Smooth muscle cell (in vitro differentiated cells): ENCODE measurements at regions not wholly inside any gene's neighbourhood (a gene's known extent, or its start where the extent isn't known, plus 50 kb on each side); places are given as distances from the start of the nearest gene placed in this dataset.

Experiments used
- DNase-seq: peaks from one replicate; lab custom pipeline; 2025; ENCODE audit not compliant: unreplicated experiment; lab: John Stamatoyannopoulos, UW
- H2AFZ ChIP-seq: fragments of 200-600 bp; sonication (generic); 2 replicates; pipeline ENCODE4 v1.6.0; 2016; ENCODE audit warnings: antibody characterized with exemption, low read depth, mild to moderate bottlenecking
- H3F3A ChIP-seq: fragments of 200-600 bp; sonication (generic); 2 replicates; pipeline ENCODE4 v1.6.0; 2017; ENCODE audit warnings: antibody characterized with exemption, low read depth
- H3K27ac ChIP-seq: fragments of 200-600 bp; sonication (generic); 2 replicates; pipeline ENCODE4 v1.5.1; 2016; ENCODE audit warnings: low read depth, mild to moderate bottlenecking
- H3K27me3 ChIP-seq: fragments of 200-600 bp; sonication (generic); 2 replicates; pipeline ENCODE4 v1.6.1; 2016; ENCODE audit warnings: low read depth, mild to moderate bottlenecking
- H3K36me3 ChIP-seq: fragments of 200-600 bp; sonication (generic); 2 replicates; pipeline ENCODE4 v1.5.1; 2016; ENCODE audit warnings: low read depth
- H3K4me1 ChIP-seq: fragments of 200-600 bp; sonication (generic); 2 replicates; pipeline ENCODE4 v1.5.1; 2016; ENCODE audit warnings: low read depth
- H3K4me2 ChIP-seq: fragments of 200-600 bp; sonication (generic); 2 replicates; pipeline ENCODE4 v1.6.0; 2016; ENCODE audit warnings: mild to moderate bottlenecking
- H3K4me3 ChIP-seq: fragments of 200-600 bp; sonication (generic); 2 replicates; pipeline ENCODE4 v1.5.1; 2016; ENCODE audit warnings: mild to moderate bottlenecking
- H3K79me2 ChIP-seq: fragments of 200-600 bp; sonication (generic); 2 replicates; pipeline ENCODE4 v1.6.0; 2016; ENCODE audit warnings: low read depth, mild to moderate bottlenecking
- H3K9ac ChIP-seq: fragments of 200-600 bp; sonication (generic); 2 replicates; pipeline ENCODE4 v1.6.0; 2016; ENCODE audit warnings: low read depth
- H3K9me3 ChIP-seq: fragments of 200-600 bp; sonication (generic); replicated peaks from 2 replicates; pipeline ENCODE4 v1.5.1; 2016; ENCODE audit warnings: low read depth
- H4K20me1 ChIP-seq: fragments of 200-600 bp; sonication (generic); 2 replicates; pipeline ENCODE4 v1.6.0; 2016; ENCODE audit warnings: low read depth
- WGBS: methylation state at CpG from one replicate; pipeline ENCODE4 v1.1.7; 2016; ENCODE audit warnings: low lambda C conversion rate; 5-methylcytosine and 5-hydroxymethylcytosine counted together
- TF ChIP-seq, protein P1 (sequence below): fragments of 200-600 bp; sonication (generic); IDR thresholded peaks from 2 replicates; pipeline ENCODE4 v1.5.1; 2017; ENCODE audit warnings: borderline replicate concordance, mild to moderate bottlenecking, antibody characterized with exemption; ENCODE audit not compliant: insufficient read depth, poor library complexity, severe bottlenecking

DNA sequence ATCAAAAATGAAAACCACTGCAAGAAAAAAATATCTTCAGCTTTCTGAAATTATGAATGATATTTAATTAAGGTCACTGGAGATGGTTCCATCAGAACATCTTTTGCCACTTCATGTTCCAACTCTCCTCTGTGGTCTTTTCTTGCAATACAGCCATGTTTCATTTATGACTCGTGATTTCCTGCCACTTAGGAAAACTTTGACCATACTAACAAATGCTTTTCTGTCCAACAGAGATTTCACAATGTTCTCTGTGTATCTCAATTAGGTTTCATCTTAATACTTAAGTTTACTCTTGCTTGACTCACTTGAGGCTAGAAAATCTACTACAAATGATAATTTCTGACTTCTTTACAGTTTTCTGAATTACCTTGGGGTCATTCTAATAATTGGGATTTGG is 330.9 kb downstream of the CXXC4 start:
- no peaks in the 10 kb centered on the region for H3F3A ChIP-seq
- no peak overlapping the region for H3K4me2 ChIP-seq
- WGBS: 50% methylated on average over 1 of the region's 1 CpG
- no peak overlapping the region for H3K27ac ChIP-seq
- H3K79me2 ChIP-seq: no peaks in the 10 kb centered on the region
- no peaks in the 10 kb centered on the region for H3K4me1 ChIP-seq
- no peaks in the 10 kb centered on the region for H3K9me3 ChIP-seq
- H3K36me3 ChIP-seq: no peaks in the 10 kb centered on the region
- peaks cover 6% of the 10 kb centered on the region for H3K27me3 ChIP-seq
- no peaks in the 10 kb centered on the region for H4K20me1 ChIP-seq
- no peak overlapping the region for H2AFZ ChIP-seq
- no peak overlapping the region for H3K4me3 ChIP-seq
- no peak overlapping the region for H3K9ac ChIP-seq
- DNase-seq: no peak
- TF ChIP-seq, protein P1, sequence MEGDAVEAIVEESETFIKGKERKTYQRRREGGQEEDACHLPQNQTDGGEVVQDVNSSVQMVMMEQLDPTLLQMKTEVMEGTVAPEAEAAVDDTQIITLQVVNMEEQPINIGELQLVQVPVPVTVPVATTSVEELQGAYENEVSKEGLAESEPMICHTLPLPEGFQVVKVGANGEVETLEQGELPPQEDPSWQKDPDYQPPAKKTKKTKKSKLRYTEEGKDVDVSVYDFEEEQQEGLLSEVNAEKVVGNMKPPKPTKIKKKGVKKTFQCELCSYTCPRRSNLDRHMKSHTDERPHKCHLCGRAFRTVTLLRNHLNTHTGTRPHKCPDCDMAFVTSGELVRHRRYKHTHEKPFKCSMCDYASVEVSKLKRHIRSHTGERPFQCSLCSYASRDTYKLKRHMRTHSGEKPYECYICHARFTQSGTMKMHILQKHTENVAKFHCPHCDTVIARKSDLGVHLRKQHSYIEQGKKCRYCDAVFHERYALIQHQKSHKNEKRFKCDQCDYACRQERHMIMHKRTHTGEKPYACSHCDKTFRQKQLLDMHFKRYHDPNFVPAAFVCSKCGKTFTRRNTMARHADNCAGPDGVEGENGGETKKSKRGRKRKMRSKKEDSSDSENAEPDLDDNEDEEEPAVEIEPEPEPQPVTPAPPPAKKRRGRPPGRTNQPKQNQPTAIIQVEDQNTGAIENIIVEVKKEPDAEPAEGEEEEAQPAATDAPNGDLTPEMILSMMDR: no peak

DNA sequence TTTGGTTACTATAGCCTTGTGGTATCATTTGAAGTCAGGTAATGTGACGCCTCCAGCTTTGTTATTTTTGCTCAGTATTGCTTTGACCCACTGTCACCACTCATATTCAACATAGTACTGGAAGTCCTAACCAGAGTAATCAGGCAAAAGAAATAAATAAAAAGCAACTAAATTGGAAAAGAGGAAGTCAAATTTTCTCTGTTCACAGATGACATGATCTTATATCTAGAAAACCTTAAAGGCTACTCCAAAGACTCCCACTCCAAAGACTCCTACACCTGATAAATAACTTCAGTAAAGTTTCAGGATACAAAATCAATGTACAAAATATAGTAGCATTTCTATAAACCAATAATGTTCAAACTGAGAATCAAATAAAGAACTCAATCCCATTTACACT is 348.6 kb downstream of the CXXC4 start:
- TF ChIP-seq, protein P1: no peak
- no peaks in the 10 kb centered on the region for H3K4me1 ChIP-seq
- H3K4me3 ChIP-seq: no peak overlapping the region
- no peaks in the 10 kb centered on the region for H3K79me2 ChIP-seq
- WGBS: 92% methylated on average over 1 of the region's 1 CpG
- no peaks in the 10 kb centered on the region for H3F3A ChIP-seq
- H4K20me1 ChIP-seq: no peaks in the 10 kb centered on the region
- no peak overlapping the region for H3K4me2 ChIP-seq
- no peaks in the 10 kb centered on the region for H3K36me3 ChIP-seq
- H2AFZ ChIP-seq: no peak overlapping the region
- no peaks in the 10 kb centered on the region for H3K9me3 ChIP-seq
- H3K9ac ChIP-seq: no peak overlapping the region
- DNase-seq: no peak
- no peaks in the 10 kb centered on the region for H3K27me3 ChIP-seq
- no peak overlapping the region for H3K27ac ChIP-seq

DNA sequence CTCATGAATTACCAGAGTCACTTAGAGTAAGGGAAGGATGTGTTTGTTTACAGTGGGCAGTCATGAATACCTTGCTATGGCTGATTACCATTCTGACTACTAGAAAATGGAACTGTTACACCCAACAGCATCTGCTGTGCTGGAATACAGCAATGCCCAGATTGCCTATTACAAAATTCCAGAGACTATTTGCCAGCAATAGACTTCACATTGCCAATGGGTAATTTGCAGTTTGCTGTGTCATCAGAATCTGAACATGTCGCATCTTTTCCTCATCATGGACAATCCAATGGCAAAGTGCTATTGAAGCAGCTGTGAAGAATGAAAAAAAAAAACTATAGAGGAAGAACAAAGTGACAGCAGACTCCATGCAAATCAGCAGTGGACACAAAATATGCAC is 356.6 kb downstream of the CXXC4 start:
- DNase-seq: no peak
- no peak overlapping the region for H2AFZ ChIP-seq
- H3K27ac ChIP-seq: no peak overlapping the region
- H3K4me1 ChIP-seq: no peaks in the 10 kb centered on the region
- no peak overlapping the region for H3K4me2 ChIP-seq
- H3K27me3 ChIP-seq: no peaks in the 10 kb centered on the region
- TF ChIP-seq, protein P1: no peak
- no peaks in the 10 kb centered on the region for H4K20me1 ChIP-seq
- H3F3A ChIP-seq: no peaks in the 10 kb centered on the region
- no peaks in the 10 kb centered on the region for H3K79me2 ChIP-seq
- no peak overlapping the region for H3K4me3 ChIP-seq
- no peaks in the 10 kb centered on the region for H3K9me3 ChIP-seq
- WGBS: 97% methylated on average over 1 of the region's 1 CpG
- H3K36me3 ChIP-seq: no peaks in the 10 kb centered on the region
- H3K9ac ChIP-seq: no peak overlapping the region

DNA sequence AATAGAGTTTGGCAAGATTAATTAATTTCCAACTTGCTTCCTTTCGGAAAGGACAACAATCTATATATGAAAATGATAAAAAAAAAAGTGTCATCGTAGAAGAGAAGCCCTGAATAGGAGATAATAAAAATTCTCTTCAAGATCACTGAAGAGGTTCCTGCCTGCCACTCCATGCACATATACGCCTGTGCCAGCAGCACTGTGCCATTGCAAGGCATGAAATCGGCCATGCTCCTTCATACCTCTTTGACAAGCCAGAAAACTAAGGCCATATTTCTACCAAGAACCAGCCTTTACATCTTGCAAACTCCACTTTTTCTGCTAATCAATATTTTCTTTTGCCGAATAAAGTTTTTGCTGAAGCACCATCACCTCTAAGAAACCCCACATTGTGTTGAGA is 365.5 kb downstream of the CXXC4 start:
- H3K4me2 ChIP-seq: peak overlapping the region; percentile 24
- H2AFZ ChIP-seq: no peak overlapping the region
- no peaks in the 10 kb centered on the region for H3K27me3 ChIP-seq
- no peak overlapping the region for H3K9ac ChIP-seq
- H3F3A ChIP-seq: no peaks in the 10 kb centered on the region
- H3K9me3 ChIP-seq: no peaks in the 10 kb centered on the region
- DNase-seq: no peak
- 89% methylated on average over 5 of the region's 5 CpGs for WGBS
- H3K4me1 ChIP-seq: no peaks in the 10 kb centered on the region
- H3K4me3 ChIP-seq: peak overlapping the region; percentile 19
- TF ChIP-seq, protein P1: no peak
- H3K36me3 ChIP-seq: no peaks in the 10 kb centered on the region
- no peaks in the 10 kb centered on the region for H3K79me2 ChIP-seq
- H4K20me1 ChIP-seq: no peaks in the 10 kb centered on the region
- no peak overlapping the region for H3K27ac ChIP-seq
